KMS-11 (cell line): ENCODE measurements at regions not wholly inside any gene's neighbourhood (a gene's known extent, or its start where the extent isn't known, plus 50 kb on each side); places are given as distances from the start of the nearest gene placed in this dataset.

Source experiments
- H2AFZ ChIP-seq: fragments of 200-600 bp; sonication (generic); 2 replicates; pipeline ENCODE4 v1.6.1; 2016; ENCODE audit warnings: antibody characterized with exemption, mixed run types, low read depth
- H3K27ac ChIP-seq: fragments of 200-600 bp; sonication (generic); 2 replicates; pipeline ENCODE4 v1.6.1; 2016; ENCODE audit warnings: mild to moderate bottlenecking, mixed run types
- H3K27me3 ChIP-seq: fragments of 200-600 bp; sonication (generic); 2 replicates; pipeline ENCODE4 v1.6.1; 2017; ENCODE audit warnings: mild to moderate bottlenecking, low read depth, mixed run types, moderate library complexity; ENCODE audit not compliant: insufficient read depth
- H3K36me3 ChIP-seq: fragments of 200-600 bp; sonication (generic); 2 replicates; pipeline ENCODE4 v1.6.1; 2017; ENCODE audit warnings: mild to moderate bottlenecking, mixed run types; ENCODE audit not compliant: insufficient read depth
- H3K4me1 ChIP-seq: fragments of 200-600 bp; sonication (generic); 2 replicates; pipeline ENCODE4 v1.6.1; 2016; ENCODE audit warnings: mild to moderate bottlenecking, low read depth, mixed run types; ENCODE audit not compliant: poor library complexity, severe bottlenecking
- H3K4me2 ChIP-seq: fragments of 200-600 bp; sonication (generic); 2 replicates; pipeline ENCODE4 v1.7.0; 2016; ENCODE audit warnings: mild to moderate bottlenecking, mixed run types
- H3K4me3 ChIP-seq: fragments of 200-600 bp; sonication (generic); IDR thresholded peaks from 2 replicates; pipeline ENCODE4 v1.6.1; 2017; ENCODE audit warnings: low read depth, low read length, mixed read lengths; ENCODE audit not compliant: insufficient read depth
- H3K79me2 ChIP-seq: fragments of 200-600 bp; sonication (generic); 2 replicates; pipeline ENCODE4 v1.6.1; 2016; ENCODE audit warnings: low read depth, mixed run types; ENCODE audit not compliant: insufficient read depth
- H3K9ac ChIP-seq: fragments of 200-600 bp; sonication (generic); 2 replicates; pipeline ENCODE4 v1.6.1; 2016; ENCODE audit warnings: mild to moderate bottlenecking, mixed run types
- H4K20me1 ChIP-seq: fragments of 200-600 bp; sonication (generic); 2 replicates; pipeline ENCODE4 v1.6.1; 2016; ENCODE audit warnings: mild to moderate bottlenecking, mixed run types; ENCODE audit not compliant: insufficient read depth
- CTCF ChIP-seq: fragments of 200-600 bp; sonication (generic); conservative IDR thresholded peaks from 2 replicates; pipeline ENCODE4 v1.6.1; 2017; ENCODE audit warnings: low read depth, mild to moderate bottlenecking, antibody characterized with exemption, low read length, moderate library complexity, mixed read lengths

GRCh38 chr13:62129000-62129551, 713.4 kb upstream of the PCDH20 start:
- Histone ChIP-seq H4K20me1 (no peaks in the 10 kb centered on the region), H3K4me1 (no peaks in the 10 kb centered on the region), H3K79me2 (no peaks in the 10 kb centered on the region), H3K27ac (no peak overlapping the region), H3K4me2 (no peak overlapping the region), H3K9ac (no peak overlapping the region), H2AFZ (no peak overlapping the region), H3K4me3 (no peak overlapping the region), H3K36me3 (no peaks in the 10 kb centered on the region), H3K27me3 (no peaks in the 10 kb centered on the region)
- TF ChIP-seq CTCF: no peak

DNA sequence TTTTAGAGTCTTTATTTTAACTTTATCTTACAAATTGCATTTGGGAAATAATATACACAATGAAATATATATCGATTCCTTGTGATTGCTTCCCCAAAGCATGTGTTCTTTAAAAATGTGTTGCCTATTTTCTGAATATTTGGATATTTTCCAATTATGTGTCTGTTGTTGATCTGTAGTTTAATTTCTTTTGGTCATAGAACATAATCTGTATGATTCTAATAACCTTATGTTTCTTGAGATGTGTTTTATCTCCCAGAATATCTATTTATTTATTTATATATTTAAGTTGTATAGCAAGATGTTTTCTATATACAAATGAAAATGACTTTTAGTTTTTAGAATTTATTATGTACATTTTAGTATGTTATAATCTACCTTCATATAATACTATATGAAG, 710.8 kb upstream of the PCDH20 start:
- Histone ChIP-seq H3K4me1 (no peaks in the 10 kb centered on the region), H4K20me1 (no peaks in the 10 kb centered on the region), H3K4me2 (no peak overlapping the region), H3K36me3 (no peaks in the 10 kb centered on the region), H2AFZ (no peak overlapping the region), H3K4me3 (no peak overlapping the region), H3K27ac (no peak overlapping the region), H3K9ac (no peak overlapping the region), H3K27me3 (no peaks in the 10 kb centered on the region), H3K79me2 (no peaks in the 10 kb centered on the region)
- TF ChIP-seq CTCF: no peak

- Histone ChIP-seq H3K4me3 (no peak overlapping the region), H3K4me1 (no peaks in the 10 kb centered on the region), H3K9ac (no peak overlapping the region), H3K27me3 (no peaks in the 10 kb centered on the region), H4K20me1 (no peaks in the 10 kb centered on the region), H3K4me2 (no peak overlapping the region), H3K79me2 (no peaks in the 10 kb centered on the region), H2AFZ (no peak overlapping the region), H3K36me3 (no peaks in the 10 kb centered on the region), H3K27ac (no peak overlapping the region)
- no peak for TF ChIP-seq CTCF
Observed at GRCh38 chr13:62125451-62125850, 709.8 kb upstream of the PCDH20 start.

GRCh38 chr13:62123409-62123808, 707.8 kb upstream of the PCDH20 start:
- no peaks in the 10 kb centered on the region for H4K20me1 ChIP-seq
- no peak overlapping the region for H3K27ac ChIP-seq
- H2AFZ ChIP-seq: no peak overlapping the region
- no peak overlapping the region for H3K4me3 ChIP-seq
- H3K4me1 ChIP-seq: peaks cover 7% of the 10 kb centered on the region
- no peak for TF ChIP-seq CTCF
- no peaks in the 10 kb centered on the region for H3K27me3 ChIP-seq
- no peak overlapping the region for H3K4me2 ChIP-seq
- H3K36me3 ChIP-seq: no peaks in the 10 kb centered on the region
- no peaks in the 10 kb centered on the region for H3K79me2 ChIP-seq
- no peak overlapping the region for H3K9ac ChIP-seq

DNA sequence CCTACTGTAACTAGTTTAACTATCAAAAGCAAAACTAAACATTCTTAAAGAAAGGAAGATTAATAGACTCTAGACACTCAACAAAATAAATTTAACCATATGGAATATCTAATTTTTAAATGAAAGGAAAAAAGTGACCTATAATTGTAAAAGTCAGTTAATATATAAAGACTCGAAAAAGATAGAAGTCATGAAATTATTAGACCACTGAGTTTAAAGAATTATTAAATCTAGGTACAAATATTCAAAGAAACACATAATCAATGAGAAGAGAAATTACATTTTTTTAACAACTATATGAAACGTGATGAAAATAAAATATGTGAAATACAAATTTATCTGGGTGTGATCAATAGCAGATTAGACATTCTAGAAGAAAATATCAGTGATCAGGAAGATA, 706.8 kb upstream of the PCDH20 start:
- Histone ChIP-seq H2AFZ (no peak overlapping the region), H3K4me3 (no peak overlapping the region), H3K79me2 (no peaks in the 10 kb centered on the region), H4K20me1 (no peaks in the 10 kb centered on the region), H3K36me3 (no peaks in the 10 kb centered on the region), H3K4me2 (no peak overlapping the region), H3K27me3 (no peaks in the 10 kb centered on the region), H3K9ac (no peak overlapping the region), H3K27ac (no peak overlapping the region), H3K4me1 (peaks cover 7% of the 10 kb centered on the region)
- TF ChIP-seq CTCF: no peak
